ENCODE measurements at regions not wholly inside any gene's neighbourhood (a gene's known extent, or its start where the extent isn't known, plus 50 kb on each side); places are given as distances from the start of the nearest gene placed in this dataset.

DNA sequence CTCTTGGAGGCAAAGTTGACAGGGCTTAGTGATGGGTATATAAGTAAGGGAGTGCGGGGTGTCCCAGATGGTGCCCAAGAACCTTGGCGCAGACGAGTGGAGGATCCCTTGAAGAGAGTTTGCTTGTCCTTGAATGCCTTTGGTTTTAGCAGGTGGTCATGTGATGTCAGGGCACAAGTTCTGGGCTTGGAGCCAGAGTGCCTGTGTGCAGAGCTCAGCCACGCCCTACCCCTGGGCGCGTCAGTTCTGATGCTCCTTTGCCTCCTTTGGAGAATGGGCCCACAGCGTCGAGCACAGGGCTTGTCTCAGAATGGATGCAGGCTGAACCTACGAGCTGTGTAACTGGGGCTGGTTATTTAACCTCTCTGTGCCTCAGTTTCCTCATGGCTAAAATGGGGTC, 412.2 kb upstream of the EEF2KMT start:
- no peak for DNase-seq
- H3K9me3 Mint-ChIP-seq: peaks cover 17% of the 10 kb centered on the region
- H3K4me3 Mint-ChIP-seq: no peak overlapping the region
- no peaks in the 10 kb centered on the region; the same call in 1 of the 2 replicates for H3K27me3 Mint-ChIP-seq (ENCODE audit: insufficient read depth)
- H3K4me1 Mint-ChIP-seq (ENCODE audit: low read depth): no peaks in the 10 kb centered on the region; the same call in 1 of the 2 replicates
- TF ChIP-seq, protein P1, sequence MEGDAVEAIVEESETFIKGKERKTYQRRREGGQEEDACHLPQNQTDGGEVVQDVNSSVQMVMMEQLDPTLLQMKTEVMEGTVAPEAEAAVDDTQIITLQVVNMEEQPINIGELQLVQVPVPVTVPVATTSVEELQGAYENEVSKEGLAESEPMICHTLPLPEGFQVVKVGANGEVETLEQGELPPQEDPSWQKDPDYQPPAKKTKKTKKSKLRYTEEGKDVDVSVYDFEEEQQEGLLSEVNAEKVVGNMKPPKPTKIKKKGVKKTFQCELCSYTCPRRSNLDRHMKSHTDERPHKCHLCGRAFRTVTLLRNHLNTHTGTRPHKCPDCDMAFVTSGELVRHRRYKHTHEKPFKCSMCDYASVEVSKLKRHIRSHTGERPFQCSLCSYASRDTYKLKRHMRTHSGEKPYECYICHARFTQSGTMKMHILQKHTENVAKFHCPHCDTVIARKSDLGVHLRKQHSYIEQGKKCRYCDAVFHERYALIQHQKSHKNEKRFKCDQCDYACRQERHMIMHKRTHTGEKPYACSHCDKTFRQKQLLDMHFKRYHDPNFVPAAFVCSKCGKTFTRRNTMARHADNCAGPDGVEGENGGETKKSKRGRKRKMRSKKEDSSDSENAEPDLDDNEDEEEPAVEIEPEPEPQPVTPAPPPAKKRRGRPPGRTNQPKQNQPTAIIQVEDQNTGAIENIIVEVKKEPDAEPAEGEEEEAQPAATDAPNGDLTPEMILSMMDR (IDR thresholded peaks at IDR 0.05): no peak
- peaks cover 5% of the 10 kb centered on the region; the same call in 1 of the 2 replicates for H3K36me3 Mint-ChIP-seq (ENCODE audit: low read depth)
- H3K27ac Mint-ChIP-seq: no peak overlapping the region

DNA sequence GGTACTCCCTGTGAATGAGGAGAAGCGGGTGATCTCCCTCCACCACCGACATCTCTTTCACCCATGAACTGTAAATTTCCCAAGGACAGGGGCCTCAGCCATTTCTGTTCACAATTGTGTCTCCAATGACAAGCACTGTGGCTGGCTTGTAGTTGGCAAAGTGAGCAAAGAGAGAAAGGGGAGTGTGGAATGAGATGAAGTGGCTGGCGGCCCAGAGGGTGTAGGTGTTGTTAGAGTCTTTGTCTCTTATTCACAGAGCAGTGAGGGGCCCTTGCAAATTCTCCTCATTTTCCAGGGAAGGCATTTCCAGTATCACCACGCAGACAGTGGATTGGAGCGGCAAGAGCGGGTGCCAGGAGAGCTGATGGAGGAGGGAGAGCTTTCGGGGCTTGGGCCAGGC, 411.7 kb upstream of the EEF2KMT start:
- H3K4me1 Mint-ChIP-seq (ENCODE audit: low read depth): no peaks in the 10 kb centered on the region; the same call in 1 of the 2 replicates
- TF ChIP-seq, protein P1 (IDR thresholded peaks at IDR 0.05): no peak
- no peak overlapping the region for H3K27ac Mint-ChIP-seq
- H3K36me3 Mint-ChIP-seq (ENCODE audit: low read depth): peaks cover 5% of the 10 kb centered on the region; the same call in 1 of the 2 replicates
- H3K27me3 Mint-ChIP-seq (ENCODE audit: insufficient read depth): no peaks in the 10 kb centered on the region; the same call in 1 of the 2 replicates
- no peak for DNase-seq
- no peak overlapping the region for H3K4me3 Mint-ChIP-seq
- peaks cover 13% of the 10 kb centered on the region for H3K9me3 Mint-ChIP-seq

DNA sequence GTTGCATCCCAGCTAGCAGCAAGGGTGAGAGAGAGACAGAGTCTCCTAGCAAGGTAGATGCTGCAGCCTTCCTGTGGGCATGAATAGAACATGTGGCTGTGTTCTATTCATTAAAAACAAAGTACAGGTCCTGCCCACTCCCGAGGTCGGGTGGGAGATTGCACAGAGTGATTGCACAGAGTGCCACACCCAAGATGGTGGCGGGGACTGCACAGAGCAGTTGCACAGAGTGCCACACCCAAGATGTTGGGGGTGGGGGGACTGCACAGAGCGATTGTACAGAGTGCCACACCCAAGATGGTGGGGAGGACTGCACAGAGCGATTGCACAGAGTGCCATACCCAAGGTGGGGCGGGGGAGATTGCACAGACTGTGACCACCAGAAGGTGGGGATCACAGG, 410.8 kb upstream of the EEF2KMT start:
- TF ChIP-seq, protein P1 (IDR thresholded peaks at IDR 0.05): no peak
- Mint-ChIP-seq H3K27me3 (ENCODE audit: insufficient read depth) (no peaks in the 10 kb centered on the region; the same call in 1 of the 2 replicates), H3K36me3 (ENCODE audit: low read depth) (peaks cover 5% of the 10 kb centered on the region; the same call in 1 of the 2 replicates), H3K9me3 (peaks cover 11% of the 10 kb centered on the region), H3K4me3 (no peak overlapping the region), H3K4me1 (ENCODE audit: low read depth) (peaks cover 5% of the 10 kb centered on the region; the same call in 1 of the 2 replicates), H3K27ac (no peak overlapping the region)
- DNase-seq: no peak

DNA sequence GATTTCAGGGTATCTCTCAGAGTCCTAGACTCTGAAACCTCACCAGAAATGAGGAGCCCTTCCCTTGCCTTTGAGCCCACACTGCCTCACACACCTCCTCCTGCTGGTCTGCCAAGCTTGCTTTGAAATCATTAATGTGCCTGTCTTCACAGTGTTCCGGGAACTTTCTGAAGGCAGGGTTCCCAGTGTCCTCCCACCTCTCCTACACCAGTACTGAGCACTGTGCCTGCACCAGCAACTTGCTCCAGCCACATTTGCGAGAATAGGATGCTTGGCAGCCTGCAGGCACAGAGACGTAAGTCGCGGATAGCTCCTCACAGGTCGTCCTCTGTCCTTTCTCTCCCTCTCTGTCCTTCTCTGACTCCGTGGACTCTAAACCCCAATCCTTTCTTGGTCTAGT, 408.4 kb upstream of the EEF2KMT start:
- H3K27me3 Mint-ChIP-seq (ENCODE audit: insufficient read depth): no peaks in the 10 kb centered on the region; the same call in 1 of the 2 replicates
- H3K4me1 Mint-ChIP-seq (ENCODE audit: low read depth): peaks cover 5% of the 10 kb centered on the region; the same call in 1 of the 2 replicates
- peaks cover 11% of the 10 kb centered on the region for H3K9me3 Mint-ChIP-seq

DNA sequence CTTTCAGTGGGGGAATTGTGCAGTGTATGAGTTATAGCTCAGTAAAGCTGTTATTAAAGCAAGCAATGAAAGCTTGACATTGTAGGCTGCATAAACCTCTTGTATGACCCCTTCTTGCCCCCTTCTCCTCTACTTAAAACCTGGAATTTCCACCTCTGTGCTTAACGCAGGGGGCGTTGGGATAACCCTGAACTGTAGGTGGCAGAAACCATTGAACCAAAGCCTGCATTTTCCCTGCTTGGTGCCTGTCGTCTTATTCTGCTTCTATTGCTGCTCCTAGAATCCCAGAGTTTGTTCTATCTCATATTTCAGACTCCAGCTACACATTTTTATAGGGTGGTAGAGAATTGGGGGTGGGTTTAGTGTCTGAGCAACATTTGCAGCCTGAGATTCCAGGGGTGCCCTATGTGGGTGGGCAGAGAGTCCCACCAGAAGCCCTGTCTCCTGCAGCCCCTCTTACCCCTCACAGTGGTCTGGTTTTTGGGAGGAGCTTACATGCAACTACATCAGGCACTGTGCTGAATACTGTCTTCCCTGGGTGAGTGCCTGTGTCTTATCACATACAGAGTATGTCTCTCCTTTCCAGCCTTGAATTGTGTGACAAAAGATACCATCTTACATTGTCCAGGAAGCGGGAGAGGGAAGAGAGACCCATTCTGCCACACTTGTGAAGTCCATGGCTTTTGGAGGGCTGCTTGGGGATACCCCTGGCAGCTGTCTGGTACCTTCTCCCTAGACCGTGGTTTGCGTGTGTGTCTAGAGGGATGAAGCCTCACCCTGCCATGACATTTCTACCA, 407.7 kb upstream of the EEF2KMT start:
- TF ChIP-seq, protein P1 (IDR thresholded peaks at IDR 0.05): no peak
- Mint-ChIP-seq H3K4me3 (no peak overlapping the region), H3K27ac (no peak overlapping the region), H3K9me3 (peaks cover 15% of the 10 kb centered on the region), H3K4me1 (ENCODE audit: low read depth) (peaks cover 5% of the 10 kb centered on the region; the same call in 1 of the 2 replicates), H3K36me3 (ENCODE audit: low read depth) (peaks cover 5% of the 10 kb centered on the region; the same call in 1 of the 2 replicates), H3K27me3 (ENCODE audit: insufficient read depth) (no peaks in the 10 kb centered on the region; the same call in 1 of the 2 replicates)
- no peak for DNase-seq

More for the DNA sequence above, 408.4 kb upstream of the EEF2KMT start:
- DNase-seq: no peak
- TF ChIP-seq, protein P1 (IDR thresholded peaks at IDR 0.05): no peak
- no peak overlapping the region for H3K4me3 Mint-ChIP-seq
- H3K36me3 Mint-ChIP-seq (ENCODE audit: low read depth): peaks cover 5% of the 10 kb centered on the region; the same call in 1 of the 2 replicates
- H3K27ac Mint-ChIP-seq: no peak overlapping the region
